ENCODE measurements at regions not wholly inside any gene's neighbourhood (a gene's known extent, or its start where the extent isn't known, plus 50 kb on each side); places are given as distances from the start of the nearest gene placed in this dataset.
"Not testable (repeated sequence)": the region's sequence is repeated elsewhere in the genome, so short reads cannot be mapped to it uniquely, and the experiment has no call there.

DNA sequence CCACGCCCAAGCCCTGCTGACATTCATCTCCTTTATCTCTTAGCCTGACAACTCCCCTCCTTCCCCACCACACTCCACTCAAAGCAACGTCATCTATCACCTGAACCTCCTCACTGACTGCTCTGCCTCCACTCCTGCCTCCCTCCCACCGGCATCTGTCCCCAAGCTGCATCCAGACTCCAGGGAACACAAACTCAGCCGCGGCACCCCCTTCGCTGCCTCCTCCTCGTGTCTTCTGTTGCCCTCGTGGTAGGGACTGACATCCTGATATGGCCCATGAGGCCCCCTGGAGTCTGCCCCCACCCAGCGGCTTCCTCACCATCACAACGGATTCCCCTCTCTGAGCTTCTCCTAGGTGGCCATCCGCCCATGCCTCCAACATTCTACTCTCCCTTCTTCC, 101.0 kb upstream of the TAS2R1 start:
- DNase-seq = no peak

GRCh38 chr5:9728261-9728660, 98.1 kb upstream of the TAS2R1 start:
- no peak for DNase-seq

DNA sequence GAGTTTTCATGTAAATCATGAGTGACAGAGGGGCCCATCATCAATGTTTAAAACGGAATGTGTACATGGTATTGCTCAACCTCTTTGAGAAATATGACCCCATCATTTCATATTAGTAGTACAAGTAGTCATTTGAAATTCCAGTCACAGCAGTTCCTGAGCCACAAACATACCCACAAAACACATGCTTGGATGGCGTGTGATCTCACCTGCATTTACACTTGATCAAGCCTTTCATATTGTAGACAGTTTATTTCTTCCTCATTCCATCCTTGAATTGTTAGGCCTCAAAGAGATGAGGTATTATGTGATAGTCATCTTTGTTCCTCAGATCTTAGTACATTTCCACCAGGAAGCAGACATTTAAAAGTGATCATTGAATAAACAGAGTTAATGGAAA, 96.8 kb upstream of the TAS2R1 start:
- DNase-seq = no peak

DNA sequence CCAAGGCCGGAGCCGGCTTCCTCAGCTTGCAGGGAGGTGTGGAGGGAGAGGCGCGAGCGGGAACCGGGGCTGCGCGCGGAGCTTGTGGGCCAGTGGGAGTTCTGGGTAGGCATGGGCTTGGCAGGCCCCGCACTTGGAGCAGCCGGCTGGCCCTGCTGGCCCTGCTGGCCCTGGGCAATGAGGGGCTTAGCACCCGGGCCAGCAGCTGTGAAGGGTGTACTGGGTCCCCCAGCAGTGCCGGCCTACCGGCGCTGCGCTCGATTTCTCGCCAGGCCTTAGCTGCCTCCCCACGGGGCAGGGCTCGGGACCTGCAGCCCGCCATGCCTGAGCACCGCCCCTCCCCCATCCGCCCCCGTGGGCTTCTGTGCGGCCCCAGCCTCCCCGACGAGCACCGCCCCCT, 95.1 kb upstream of the TAS2R1 start:
- DNase-seq = not testable (repeated sequence)

- no peak for DNase-seq
Measured at GRCh38 chr5:9724707-9725106, 94.6 kb upstream of the TAS2R1 start.

DNA sequence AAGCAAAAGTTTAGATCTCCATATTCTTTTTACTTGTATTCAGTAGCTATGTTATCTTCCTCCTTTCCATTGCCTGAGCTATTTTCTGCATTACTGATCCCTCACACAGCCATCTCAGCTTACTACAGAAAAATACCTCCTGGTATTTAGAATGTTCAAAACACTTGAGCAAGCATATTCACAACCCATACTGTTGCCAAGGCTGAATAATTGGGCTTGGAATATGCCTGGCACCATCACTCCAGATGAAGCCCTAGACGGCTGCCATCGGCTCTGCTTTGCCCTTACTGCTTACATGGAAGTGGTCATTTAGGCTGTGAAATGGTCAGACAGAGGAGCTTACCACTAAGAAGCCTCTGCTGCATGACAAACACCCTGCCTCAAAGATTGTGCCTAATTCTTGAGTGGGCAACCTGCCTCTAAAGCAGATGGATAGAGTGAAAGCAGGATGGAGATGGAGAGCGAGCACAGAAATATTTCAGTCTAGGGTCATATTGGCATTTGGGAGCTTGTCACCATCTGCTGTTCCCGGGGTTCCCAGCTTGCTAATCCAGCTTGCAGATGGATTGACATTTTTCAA, 92.5 kb upstream of the TAS2R1 start:
- no peak for DNase-seq

DNA sequence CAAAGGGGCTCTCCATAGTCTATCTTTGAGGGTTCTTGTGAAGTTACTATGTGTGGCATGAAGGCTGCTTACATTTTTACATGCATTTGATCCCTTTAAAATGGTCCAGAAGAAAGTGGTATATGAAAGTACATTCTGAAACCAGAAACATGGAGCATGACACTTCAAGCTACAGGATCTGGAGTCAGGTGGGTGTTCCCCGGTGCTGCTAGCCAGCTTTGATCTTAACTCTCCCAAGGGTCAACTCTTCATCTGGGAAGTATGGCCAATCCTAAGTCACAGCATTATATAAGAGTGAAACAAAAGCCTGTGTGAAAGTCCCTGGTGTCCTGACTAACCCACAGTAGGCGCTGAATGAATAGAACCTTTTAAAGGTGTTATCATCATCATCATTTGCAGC, 91.0 kb upstream of the TAS2R1 start:
- DNase-seq = no peak

GRCh38 chr5:9720361-9720760, 90.2 kb upstream of the TAS2R1 start:
- DNase-seq = no peak

GRCh38 chr5:9716838-9717281, 86.7 kb upstream of the TAS2R1 start:
- no peak for DNase-seq

GRCh38 chr5:9715891-9716335, 85.8 kb upstream of the TAS2R1 start:
- DNase-seq = peak; percentile 68 to 74

DNA sequence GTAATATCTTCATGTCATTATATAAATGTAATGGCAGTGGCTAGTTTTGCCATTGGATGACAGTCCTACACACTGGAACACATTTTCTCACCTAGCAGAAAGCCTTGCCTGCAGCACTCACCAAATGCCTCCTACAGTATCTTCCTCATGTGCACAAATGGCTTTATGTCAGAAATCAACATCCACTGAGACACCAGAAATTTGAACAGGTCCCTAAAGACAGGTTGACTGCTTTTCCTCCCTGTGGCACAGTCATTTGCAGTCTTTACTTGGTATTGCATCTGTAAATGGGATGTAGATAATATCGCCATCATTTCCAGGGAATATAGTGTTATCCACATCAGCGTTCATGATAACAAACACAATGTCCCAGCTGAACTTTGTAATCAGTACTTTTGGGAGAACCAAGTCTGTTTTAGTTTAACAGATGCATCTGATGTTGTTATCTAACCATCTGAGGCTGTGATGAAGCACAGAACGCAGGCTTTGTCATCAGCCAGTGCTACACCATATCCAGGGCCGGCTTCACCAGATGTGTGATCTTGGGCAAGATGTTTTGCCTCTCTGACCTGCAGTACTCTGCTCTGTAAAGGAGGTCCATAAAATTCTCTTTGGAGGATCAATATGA, 83.9 kb upstream of the TAS2R1 start:
- no peak for DNase-seq

GRCh38 chr5:9713356-9713755, 83.2 kb upstream of the TAS2R1 start:
- peak; percentile 76 to 81 for DNase-seq

DNA sequence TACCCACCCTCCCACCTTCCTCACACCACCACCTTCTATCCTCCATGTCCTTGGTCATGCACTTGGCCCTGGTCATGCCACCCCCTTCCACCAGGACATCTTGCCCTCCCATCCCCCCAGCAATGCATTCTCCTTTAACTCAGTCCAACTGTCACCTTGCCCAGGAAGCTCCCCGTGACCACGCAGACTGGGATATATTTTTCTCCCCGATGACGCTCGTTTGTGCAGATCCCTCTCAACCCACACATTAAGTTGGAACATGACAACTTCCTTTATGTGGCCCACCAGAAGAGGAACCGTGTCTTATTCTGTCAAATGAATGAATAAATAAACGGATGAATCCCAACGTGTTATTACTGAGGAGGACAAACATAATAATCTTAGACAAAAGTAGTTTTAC, 82.8 kb upstream of the TAS2R1 start:
- DNase-seq = no peak

DNA sequence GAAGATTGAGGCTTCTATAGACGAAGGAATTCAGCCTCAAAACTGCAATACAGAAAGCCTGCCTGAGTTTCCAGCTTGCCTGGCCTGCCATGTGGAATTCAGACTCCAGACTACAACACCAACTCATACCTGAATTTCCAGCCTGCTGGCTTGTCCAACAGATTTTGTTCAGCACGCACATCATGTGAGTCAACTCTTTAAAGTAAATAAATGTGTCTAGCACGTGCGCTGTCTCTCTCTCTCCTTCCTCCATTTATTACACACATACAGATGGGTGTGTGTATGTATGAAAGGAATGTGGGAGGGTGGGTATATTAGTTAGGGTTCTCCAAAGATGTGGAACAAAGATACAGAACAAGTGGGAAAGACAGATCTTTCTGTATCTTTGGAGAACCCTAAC, 82.4 kb upstream of the TAS2R1 start:
- DNase-seq = no peak

DNA sequence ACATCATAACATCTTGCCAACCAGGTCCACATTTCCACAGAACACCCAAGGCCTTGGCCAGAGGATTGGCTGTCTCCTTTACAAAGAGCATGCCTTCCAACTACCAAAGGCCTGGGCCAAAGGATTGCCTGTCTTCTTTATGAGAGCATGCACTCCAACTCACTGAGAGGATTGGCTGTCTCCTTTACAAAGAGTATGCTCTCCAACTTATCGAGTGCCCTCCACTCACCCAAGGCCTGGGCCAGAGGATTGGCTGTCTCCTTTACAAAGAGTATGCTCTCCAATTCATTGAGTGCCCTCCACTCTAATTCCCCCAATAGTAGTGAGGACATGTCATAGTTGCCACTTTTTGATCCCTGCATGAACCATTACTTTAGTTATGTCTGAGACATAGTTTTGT, 79.9 kb upstream of the TAS2R1 start:
- DNase-seq = no peak

DNA sequence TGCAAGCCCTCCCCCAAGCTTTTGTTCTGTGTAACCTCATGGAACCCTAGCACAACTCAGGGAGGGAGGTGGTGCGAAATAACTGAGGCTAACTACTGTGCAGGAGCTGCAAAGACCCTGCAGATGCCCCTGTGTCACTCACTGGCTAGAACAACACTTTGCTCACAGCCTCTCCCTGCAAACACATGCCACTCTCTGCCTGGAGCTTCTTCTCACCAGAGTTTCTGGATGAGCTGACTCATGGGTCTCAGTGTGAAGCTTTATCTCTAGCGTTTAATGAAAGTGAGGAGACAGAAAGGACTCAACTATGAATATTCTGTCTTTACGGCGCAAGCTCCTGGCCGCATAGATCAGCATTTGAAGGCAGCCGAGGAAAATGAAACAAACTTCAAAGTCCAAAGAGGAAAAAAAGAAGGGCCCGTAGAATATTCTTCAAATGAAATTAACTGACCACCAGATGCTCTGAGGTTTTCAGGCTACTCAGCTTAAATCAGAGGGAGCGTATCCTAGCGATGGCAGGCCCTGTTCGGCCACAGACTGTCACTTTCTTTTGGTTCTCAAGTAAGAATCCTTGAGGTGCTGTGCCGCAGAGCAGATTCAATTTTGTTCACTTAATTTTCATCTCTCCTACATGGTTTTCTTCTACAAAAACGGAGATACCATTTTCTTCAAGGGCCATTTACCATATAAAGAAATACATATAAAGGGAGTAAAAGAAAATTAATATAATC, 77.7 kb upstream of the TAS2R1 start:
- no peak for DNase-seq

DNA sequence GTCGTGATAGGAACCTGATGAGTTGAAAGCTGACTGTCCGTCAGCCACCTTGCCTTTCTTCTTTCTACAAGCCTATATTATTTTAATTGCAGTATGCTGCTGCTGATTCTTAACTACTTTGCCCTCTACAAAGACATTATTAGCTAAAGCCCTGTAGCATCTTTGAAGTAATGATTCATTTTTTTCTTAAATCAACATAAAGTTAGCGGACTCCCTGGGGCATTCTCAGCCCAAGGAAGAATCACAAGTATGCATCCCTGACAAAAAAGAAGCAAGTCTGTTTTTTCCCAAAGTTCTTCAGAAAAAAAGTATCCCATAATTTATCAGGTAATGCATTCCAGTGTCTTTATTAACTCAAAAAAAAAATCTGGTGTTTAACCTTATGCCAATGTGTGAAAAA, 69.5 kb upstream of the TAS2R1 start:
- DNase-seq = no peak

DNA sequence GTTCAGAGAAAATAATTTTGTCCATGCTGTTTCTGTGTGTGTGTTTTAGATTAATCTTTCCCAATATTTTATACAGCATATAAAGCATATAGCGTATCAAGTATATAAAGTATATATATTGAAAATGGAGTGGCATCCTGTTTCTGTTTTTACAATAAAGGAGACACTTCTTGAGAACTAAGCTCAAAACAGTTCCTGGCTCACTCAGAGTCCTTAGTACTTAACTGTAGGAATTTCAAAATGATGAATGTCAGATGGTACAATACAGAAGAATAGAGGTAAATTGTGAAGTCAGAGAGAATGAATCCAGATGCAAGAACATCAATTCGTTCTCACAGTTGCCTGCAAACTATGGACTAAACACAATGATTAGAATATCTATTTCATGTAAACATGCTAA, 68.7 kb upstream of the TAS2R1 start:
- no peak for DNase-seq

DNA sequence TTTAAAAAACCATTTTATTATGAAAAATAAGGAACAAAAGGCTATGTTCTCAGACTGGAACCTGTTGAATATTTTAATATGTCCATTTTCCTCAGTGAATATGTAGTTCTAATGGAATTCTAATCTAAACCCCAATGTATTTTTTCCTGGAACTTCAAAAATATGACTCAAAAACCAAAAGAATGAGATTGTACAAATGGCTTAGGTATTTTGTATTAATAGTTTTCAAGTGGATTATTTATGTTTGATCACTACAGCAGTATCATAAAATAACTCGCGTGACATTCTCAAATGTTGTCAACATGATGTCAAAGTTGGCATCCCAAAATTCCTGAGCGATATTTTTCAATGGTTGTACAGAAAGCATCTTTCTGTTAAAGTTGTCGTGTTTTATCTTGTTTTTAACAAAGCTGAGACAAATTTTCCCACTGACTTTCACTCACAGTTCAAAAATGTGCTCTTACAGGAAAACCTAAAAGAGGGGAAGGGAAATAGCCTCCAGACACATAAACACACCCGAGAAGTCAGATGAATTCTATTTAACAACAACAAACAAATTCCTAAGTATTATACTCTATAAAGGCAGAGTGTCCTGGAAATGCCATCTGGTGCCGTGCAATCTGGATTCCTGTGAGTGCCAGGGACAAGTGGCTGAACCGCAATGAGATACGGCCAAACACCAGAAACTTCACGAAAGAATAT, 68.1 kb upstream of the TAS2R1 start:
- DNase-seq = no peak

DNA sequence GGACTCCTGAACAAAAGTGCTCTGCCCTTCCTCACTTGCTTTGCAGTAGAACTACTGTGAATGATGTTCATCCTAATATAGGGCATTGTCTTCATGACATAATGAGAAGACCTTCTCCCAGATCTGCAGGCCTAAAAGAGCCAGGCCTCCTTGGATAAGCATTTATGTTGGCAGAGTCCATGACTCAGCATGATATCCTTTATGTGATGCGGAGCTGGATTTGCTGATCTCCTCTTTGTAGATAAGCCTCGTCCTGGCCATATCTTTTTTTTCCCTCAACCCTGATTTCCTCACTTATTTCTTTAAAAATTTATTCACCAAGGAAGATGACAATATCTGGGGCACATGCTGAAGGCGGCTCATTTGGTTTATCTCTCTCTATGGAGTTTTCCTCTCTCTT, 62.4 kb upstream of the TAS2R1 start:
- no peak for DNase-seq

DNA sequence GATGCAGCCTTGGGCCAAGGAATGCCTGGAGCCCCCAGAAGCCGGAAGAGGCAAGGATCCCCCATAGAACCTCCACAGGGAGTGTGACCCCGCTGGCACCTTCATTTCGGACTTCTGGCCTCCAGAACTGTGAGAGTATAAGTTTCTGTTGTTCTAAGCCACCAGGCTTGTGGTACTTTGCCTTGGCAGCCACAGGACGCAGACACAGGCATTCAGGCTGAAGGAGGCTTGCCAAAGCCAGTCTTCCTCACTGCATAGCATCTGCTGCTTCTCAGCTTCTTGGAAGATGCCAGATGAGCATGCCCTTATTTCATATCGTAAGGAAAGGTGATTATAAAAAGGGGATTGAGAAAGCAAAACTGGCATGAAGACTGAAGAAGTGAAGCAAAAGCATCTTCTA, 61.1 kb upstream of the TAS2R1 start:
- DNase-seq = no peak

GRCh38 chr5:9690751-9691150, 60.6 kb upstream of the TAS2R1 start:
- no peak for DNase-seq

GRCh38 chr5:9686216-9686615, 56.1 kb upstream of the TAS2R1 start:
- no peak for DNase-seq

All from right lung (tissue), 2 donors.